Heart right ventricle (tissue), 16 donors: ENCODE measurements at regions not wholly inside any gene's neighbourhood (a gene's known extent, or its start where the extent isn't known, plus 50 kb on each side); places are given as distances from the start of the nearest gene placed in this dataset.

Experiments
- ATAC-seq, 8 donors: fragments of 200-7000 bp; cut with Tn5 transposase; one replicate each; pipeline ENCODE4 v1.9.1; 2020; ENCODE audit warnings: mild to moderate bottlenecking in 8 of 8, moderate library complexity in 8 of 8, moderate number of reproducible peaks in 1 of 8
- DNase-seq, 2 donors: peaks; one replicate each; pipeline ENCODE4 v3.0.0-alpha.2; 2020
- H3K27ac ChIP-seq, 10 donors: fragments of 200-600 bp; sonication (generic) in 2 of 10; one replicate each; pipeline versions ENCODE4 v1.5.0 to v1.8.0; 2020 to 2022; ENCODE audit warnings: mild to moderate bottlenecking in 3 of 10
- H3K27me3 ChIP-seq, 7 donors: fragments of 200-600 bp; one replicate each; pipeline ENCODE4 v1.8.0; 2021 to 2022; ENCODE audit warnings: mild to moderate bottlenecking in 2 of 7
- H3K36me3 ChIP-seq, 9 donors: fragments of 200-600 bp; sonication (generic) in 1 of 9; one replicate each; pipeline versions ENCODE4 v1.5.0 to v1.8.0; 2020 to 2022; ENCODE audit warnings: mild to moderate bottlenecking in 2 of 9
- H3K4me1 ChIP-seq, 9 donors: fragments of 200-600 bp; sonication (generic) in 1 of 9; one replicate each; pipeline versions ENCODE4 v1.5.0 to v1.8.0; 2020 to 2022; ENCODE audit warnings: mild to moderate bottlenecking in 4 of 9
- H3K4me3 ChIP-seq, 10 donors: fragments of 200-600 bp; sonication (generic) in 2 of 10; one replicate each; pipeline versions ENCODE4 v1.5.0 to v1.8.0; 2020 to 2022; ENCODE audit warnings: mild to moderate bottlenecking in 7 of 10, moderate library complexity in 2 of 10
- H3K9me3 ChIP-seq, 11 donors: fragments of 200-600 bp in 10 of 11; sonication (generic) in 2 of 11; one replicate each; pipeline versions ENCODE4 v1.5.0 to v1.8.0; 2013 to 2022; ENCODE audit warnings: mild to moderate bottlenecking in 2 of 11, control low read depth in 1 of 11, moderate library complexity in 1 of 11
- CTCF ChIP-seq, 9 donors: fragments of 200-600 bp; sonication (generic) in 2 of 9; IDR thresholded peaks; one replicate each; pipeline versions ENCODE4 v1.5.0 to v1.8.0; 2021 to 2022; ENCODE audit warnings: antibody characterized with exemption in 9 of 9, mild to moderate bottlenecking in 5 of 9, moderate library complexity in 1 of 9
- WGBS, 2 donors: extraction: QIAGEN DNeasy Blood & Tissue Kit; methylation state at CpG; one replicate each; pipeline ENCODE4 v1.1.7; 2013; ENCODE audit warnings: inconsistent platforms in 1 of 2; 5-methylcytosine and 5-hydroxymethylcytosine counted together
- intact Hi-C, 10 donors: fragments of 100-400 bp; cut with DNase I; formaldehyde crosslinking; loops; one replicate each; pipeline versions ENCODE4 v1.11.1 to v1.14.2; 2022
- donor health status: Arrhythmogenic right ventricular cardiomyopathy.
- donor health status: ischemic (EF 13 %, LVEDD 7.1; RV severe dilation, severe dysfunction).
- donor health status: healthy with polysubstance abuse.
- donor health status: DM: no; HTN: yes; CAD: no.
- donor health status: DM: no; HTN: no; CAD: no.
- donor health status: ischemic (EF 25% LVEDD 6.9; RV normal size, moderate dysfunction).
- donor health status: ischemic (EF 25% LVEDD 5.7; RV mildly dilated, moderate dysfunction).
- donor health status: healthy.
- donor health status: DM: yes; HTN: yes; CAD: no.
- donor health status: Ischemic cardiomyopathy.
- donor health status: ischemic (EF 35%, LVEDD 5.7; RV mildly dilated, moderate dysfunction).
- donor health status: nonischemic (EF 11% LVEDD 7.7; RV severe dilation, severe dysfunction).
- donor health status: DM: yes; HTN: yes; CAD: no.
- donor health status: PGD.
- donor health status: ischemic (EF 29% LVEDD 5.4; RV normal size, mild dysfunction).
- donor health status: nonischemic (EF 23%, LVEDD 6.1; RV moderate dilation, normal function).

- WGBS, 2 donors: 59 to 78% methylated on average over 1 of the region's 1 CpG
- intact Hi-C loops: no loop called here
- peak in 1 of 8 donors; percentile 77 for ATAC-seq
Observed at GRCh38 chr5:152092580-152092979, 167.9 kb upstream of the GLRA1 start.

GRCh38 chr5:152089644-152090043 is 165.0 kb upstream of the GLRA1 start:
- intact Hi-C loops: no loop called here
- ATAC-seq (no peak), DNase-seq (no peak)
- Histone ChIP-seq H3K4me1 (no peaks in the 10 kb centered on the region), H3K36me3 (no peaks in the 10 kb centered on the region), H3K27ac (no peak overlapping the region), H3K9me3 (no peaks in the 10 kb centered on the region), H3K4me3 (no peak overlapping the region), H3K27me3 (no peaks in the 10 kb centered on the region)
- no peak for TF ChIP-seq CTCF (IDR thresholded peaks at IDR 0.05)
- WGBS, 2 donors: 34 to 54% methylated on average over 2 of the region's 2 CpGs

More at GRCh38 chr5:152092580-152092979, 167.9 kb upstream of the GLRA1 start:
- no peaks in the 10 kb centered on the region for H3K9me3 ChIP-seq
- H3K27ac ChIP-seq: no peak overlapping the region
- H3K36me3 ChIP-seq: no peaks in the 10 kb centered on the region
- no peaks in the 10 kb centered on the region for H3K4me1 ChIP-seq
- no peaks in the 10 kb centered on the region for H3K27me3 ChIP-seq
- DNase-seq: no peak
- TF ChIP-seq CTCF (IDR thresholded peaks at IDR 0.05): no peak
- no peak overlapping the region for H3K4me3 ChIP-seq

- H3K9me3 ChIP-seq: no peaks in the 10 kb centered on the region
- H3K4me3 ChIP-seq: no peak overlapping the region
- DNase-seq (no peak), ATAC-seq (no peak)
- WGBS, 2 donors: 53 to 58% methylated on average over 3 of the region's 3 CpGs
- H3K27me3 ChIP-seq: no peaks in the 10 kb centered on the region
- H3K27ac ChIP-seq: no peak overlapping the region
- H3K36me3 ChIP-seq: no peaks in the 10 kb centered on the region
- H3K4me1 ChIP-seq: peaks cover 0 to 4% (median 0%) of the 10 kb centered on the region in 9 donors
- no peak for TF ChIP-seq CTCF (IDR thresholded peaks at IDR 0.05)
- intact Hi-C loops: no loop called here
Observed at GRCh38 chr5:152086668-152087067, 162.0 kb upstream of the GLRA1 start.

- Histone ChIP-seq H3K36me3 (no peaks in the 10 kb centered on the region), H3K9me3 (no peaks in the 10 kb centered on the region), H3K27me3 (no peaks in the 10 kb centered on the region), H3K4me3 (no peak overlapping the region), H3K4me1 (peaks cover 0 to 4% (median 0%) of the 10 kb centered on the region in 9 donors), H3K27ac (no peak overlapping the region)
- no peak for TF ChIP-seq CTCF (IDR thresholded peaks at IDR 0.05)
- DNase-seq (no peak), ATAC-seq (peak in 3 of 8 donors; percentile 44 to 67 (median 52))
- intact Hi-C loops: no loop called here
- WGBS, 2 donors: 79 to 80% methylated on average over 4 of the region's 4 CpGs
Observed at GRCh38 chr5:152084476-152084875, 159.8 kb upstream of the GLRA1 start.
